Left forelimb (tissue), 1 donor: ENCODE measurements at regions not wholly inside any gene's neighbourhood (a gene's known extent, or its start where the extent isn't known, plus 50 kb on each side); places are given as distances from the start of the nearest gene placed in this dataset.

Experiments used
- DNase-seq: peaks from one replicate; pipeline ENCODE4 v3.0.0-alpha.2; 2018; ENCODE audit warnings: low spot score

DNA sequence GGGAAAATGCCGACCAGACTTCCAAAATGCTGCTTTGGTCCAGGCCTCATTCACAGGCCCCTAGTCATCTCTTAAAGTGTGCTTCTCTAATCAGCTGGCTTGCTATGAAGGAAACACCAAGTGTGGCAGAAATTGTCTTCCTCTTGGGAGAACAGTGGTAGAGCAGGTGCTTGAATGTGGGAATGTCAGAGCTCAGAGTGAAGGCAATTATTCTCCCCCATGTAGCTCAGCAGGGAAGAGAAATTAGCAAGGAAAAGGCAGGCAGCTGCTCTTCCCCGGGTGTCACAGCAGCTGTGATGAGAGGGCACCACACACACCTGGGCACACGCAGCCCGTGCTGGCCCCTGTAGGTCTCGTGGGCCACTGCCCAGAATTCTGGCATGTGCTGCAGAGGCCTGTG lies 358.5 kb downstream of the WDR72 start:
- DNase-seq: no peak

DNA sequence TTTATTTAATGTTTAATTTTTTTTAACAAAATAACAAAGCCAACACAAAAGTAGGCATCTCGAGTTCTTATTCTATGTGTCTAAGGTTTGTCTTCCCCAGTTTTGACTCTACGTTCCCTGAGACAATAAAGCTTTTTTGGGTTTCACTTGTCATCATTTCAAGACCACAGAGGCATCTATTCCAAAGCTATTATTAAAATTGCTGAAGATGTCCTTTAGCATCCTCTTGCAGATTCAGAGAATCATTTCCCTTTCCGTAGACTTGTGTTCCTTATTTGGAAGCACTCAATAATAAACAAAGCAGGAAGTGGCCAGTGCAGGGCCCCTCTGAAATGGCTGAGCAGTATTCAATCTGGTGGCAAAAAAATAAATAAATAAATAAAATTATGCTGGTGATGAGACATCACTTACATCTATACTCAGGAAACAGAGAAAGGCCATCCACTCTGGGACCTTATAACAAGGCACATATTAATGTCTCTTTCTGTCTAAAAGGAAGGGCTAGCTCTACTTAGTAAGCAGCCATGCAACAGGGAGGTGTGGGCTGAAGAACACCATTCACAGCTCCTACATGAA lies 362.3 kb downstream of the WDR72 start:
- no peak for DNase-seq

DNA sequence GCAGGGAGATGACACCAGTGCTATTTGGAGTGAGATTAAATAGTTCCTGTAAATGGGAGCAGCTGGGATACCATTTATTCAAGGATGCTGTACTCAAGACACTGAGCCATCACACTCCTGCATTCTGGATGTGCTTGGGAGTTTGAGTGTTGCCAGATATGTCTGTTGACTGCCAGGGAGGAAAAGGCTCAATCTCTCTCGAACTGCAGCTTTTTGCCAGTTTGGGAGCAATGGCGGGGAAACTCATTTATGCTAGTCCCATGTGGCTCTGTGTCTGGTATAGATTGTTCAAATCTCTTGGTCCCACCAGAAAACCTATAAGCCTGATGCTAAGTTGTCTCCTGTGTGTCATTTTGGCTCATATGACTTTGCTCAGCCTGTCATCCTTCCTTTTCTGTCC lies 363.6 kb downstream of the WDR72 start:
- no peak for DNase-seq

DNA sequence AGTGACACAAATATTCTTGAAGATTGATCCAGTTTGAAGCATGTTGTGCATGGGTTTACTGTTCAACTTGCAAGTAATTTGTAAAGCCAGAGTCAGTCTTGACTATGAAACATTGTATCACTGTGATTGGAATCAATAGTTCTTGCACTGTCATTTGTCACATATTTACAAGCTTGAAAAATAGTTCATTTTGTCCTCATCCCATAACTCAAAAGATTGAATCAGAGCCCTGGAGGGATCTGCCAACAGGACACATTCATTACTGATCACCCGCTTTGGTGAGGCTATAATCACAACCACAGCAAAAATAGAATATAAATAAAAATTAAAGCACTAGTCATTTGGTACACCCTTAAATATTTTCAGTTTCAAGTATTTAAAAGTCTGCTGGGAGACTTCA lies 368.9 kb downstream of the WDR72 start:
- no peak for DNase-seq

- DNase-seq: no peak
Measured at GRCh38 chr15:53389271-53390037, 370.0 kb downstream of the WDR72 start.

GRCh38 chr15:53384417-53384816 lies 375.0 kb downstream of the WDR72 start:
- DNase-seq: no peak

DNA sequence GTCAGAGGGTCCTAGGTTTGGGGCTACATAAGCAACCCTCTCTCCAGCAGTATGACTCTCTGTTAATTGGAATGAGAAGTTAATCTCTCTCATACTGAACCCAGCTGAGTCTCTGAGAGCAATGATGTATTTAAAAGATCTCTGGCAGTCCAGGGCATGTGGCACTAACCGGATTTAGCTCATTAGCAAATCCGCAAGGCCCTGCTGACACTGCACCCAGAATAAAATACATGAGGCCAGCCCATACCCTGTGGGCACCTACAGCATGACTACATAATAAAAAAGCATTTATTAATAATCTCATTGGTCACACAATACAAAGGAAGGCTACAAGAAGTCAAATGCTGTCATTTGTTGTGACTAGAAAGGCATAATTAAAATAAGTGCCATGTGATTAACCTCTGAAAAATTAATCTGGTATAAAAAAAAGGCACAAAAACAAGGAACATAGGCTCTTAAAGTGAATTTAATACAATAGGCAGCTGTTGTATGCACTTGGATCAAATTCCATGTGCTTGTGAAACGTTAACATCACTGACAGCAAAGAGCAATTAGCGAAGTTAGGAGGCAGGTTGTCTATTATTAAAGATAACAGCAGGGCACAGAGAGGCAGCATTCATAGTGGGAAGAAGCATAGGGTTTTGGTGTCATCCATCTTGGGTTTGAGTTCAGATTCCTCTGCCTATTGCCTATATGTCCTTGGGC lies 381.2 kb downstream of the WDR72 start:
- DNase-seq: no peak

- no peak for DNase-seq
Measured at GRCh38 chr15:53367740-53368139, 391.7 kb downstream of the WDR72 start.

DNA sequence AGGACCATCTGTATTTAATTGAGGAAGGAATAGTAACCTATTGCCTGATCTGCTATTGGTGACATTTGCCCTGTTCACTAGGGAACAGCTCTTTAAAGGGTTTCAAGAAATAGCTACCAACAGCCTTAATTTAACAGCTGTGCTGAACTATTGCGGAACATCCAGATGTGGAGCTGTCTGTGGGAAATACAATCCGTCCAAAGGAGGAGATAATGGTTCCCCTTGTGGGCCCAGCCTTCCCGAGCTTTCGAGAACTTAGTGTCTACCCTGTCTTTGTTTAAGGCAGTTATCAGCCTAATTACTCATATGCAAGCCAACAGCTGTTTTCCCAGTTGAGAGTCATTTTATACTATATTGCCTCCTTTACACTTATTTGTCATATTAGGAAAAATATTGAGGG lies 398.6 kb downstream of the WDR72 start:
- no peak for DNase-seq

- no peak for DNase-seq
Measured at GRCh38 chr15:53359038-53359437, 400.4 kb downstream of the WDR72 start.

GRCh38 chr15:53354874-53355273 lies 404.6 kb downstream of the WDR72 start:
- DNase-seq: no peak

- DNase-seq: no peak
Measured at GRCh38 chr15:53351373-53351772, 408.1 kb downstream of the WDR72 start.

- DNase-seq: no peak
Measured at GRCh38 chr15:53346583-53346982, 412.9 kb downstream of the WDR72 start.

DNA sequence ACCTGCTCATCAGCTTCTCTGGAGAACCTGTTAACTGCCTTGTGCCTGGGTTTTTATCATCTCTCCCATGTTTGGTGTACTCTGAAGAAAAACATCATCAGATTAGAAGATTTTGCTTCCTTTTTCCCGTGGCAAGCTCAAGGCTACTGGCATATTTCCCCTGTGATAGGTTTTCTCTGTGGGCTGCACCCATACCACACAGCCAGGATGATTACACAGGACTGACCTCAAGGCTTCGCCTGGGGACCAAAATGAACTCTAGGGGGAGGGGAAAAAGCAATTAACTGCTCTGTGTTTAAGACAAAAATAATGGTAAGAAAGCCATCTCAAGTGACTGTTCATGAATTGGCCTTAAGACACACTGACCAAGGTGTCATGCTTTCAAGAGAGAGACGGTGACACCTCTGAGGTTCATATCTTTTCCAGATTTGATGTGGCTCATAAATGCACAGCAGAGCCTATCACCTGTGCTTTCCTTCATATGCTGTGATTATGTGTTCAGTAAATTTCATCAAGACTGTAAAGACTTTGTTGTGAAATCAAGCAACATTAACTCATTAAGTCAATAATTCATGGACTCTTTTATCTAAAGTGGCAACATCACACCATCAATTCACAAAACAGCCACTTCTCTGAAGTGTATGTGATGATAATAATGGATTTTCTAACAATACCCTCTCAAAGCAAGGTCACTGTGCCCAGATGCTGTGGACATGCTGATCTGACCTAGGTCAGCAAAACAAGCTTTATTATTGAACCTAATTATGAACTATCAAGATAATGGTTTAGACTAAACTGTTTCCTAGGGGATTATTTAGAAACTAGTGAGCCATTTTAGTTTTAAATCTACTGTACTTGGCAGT lies 427.9 kb downstream of the WDR72 start:
- DNase-seq: no peak

DNA sequence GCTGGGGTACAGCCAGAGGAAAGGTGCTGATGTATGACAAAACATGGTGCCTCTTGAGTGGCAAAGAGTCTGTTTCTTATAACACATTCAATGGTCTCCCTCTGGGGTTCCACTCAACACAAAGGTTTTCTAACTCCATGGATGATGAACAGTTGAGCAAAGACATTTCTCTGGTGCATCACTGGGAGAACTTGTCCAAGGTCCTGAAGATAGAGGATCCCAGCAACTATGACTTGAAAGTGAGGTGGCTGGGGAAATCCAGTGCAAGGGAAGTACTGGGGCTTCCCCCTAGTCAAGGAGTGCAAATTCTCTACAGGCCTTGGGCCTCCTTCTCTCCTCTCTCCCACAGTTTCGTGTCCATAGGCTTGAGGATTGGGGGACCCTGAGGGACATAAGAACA lies 431.1 kb downstream of the WDR72 start:
- DNase-seq: no peak

DNA sequence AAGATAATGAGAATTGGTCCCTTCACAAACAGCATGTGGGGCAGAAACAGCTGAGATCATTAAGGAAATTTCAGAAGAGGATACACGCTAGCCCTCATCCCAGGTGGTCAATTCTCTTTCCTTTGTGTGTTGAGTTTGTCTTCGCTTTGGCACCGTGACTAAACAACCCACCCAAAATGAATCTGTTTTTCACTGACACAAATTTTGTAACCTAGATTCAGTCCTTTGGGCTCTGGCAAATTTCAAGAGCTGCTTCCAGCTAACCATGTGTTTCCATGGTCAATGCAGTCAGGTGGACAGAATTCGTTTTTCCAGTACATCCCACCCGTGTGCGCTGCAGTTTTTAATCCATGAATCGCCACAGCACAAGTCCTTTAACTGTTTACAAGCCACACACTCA lies 435.4 kb downstream of the WDR72 start:
- no peak for DNase-seq

- DNase-seq: no peak
Measured at GRCh38 chr15:53323191-53323590, 436.3 kb downstream of the WDR72 start.

GRCh38 chr15:53320816-53321215 lies 438.6 kb downstream of the WDR72 start:
- DNase-seq: no peak

- DNase-seq: no peak
Measured at GRCh38 chr15:53312707-53313106, 446.8 kb downstream of the WDR72 start.

DNA sequence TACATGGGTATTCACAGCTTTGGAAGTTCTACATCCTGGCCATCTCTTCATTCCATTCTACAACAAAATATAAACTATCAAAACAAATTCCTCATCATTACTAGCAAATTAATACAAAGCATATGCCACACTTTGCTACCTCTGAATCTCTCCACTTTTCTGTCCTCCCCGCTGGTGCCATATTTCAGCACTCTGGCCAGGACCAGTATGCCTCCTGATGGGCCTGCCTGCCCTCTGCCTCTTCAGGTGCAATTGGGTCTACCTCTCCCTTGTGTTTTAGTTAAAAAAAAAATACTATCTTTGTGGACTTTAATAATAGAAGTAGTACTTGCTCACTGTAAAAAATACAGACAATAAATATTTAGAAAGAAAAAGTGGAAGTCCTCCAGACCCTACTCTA lies 448.8 kb downstream of the WDR72 start:
- no peak for DNase-seq

DNA sequence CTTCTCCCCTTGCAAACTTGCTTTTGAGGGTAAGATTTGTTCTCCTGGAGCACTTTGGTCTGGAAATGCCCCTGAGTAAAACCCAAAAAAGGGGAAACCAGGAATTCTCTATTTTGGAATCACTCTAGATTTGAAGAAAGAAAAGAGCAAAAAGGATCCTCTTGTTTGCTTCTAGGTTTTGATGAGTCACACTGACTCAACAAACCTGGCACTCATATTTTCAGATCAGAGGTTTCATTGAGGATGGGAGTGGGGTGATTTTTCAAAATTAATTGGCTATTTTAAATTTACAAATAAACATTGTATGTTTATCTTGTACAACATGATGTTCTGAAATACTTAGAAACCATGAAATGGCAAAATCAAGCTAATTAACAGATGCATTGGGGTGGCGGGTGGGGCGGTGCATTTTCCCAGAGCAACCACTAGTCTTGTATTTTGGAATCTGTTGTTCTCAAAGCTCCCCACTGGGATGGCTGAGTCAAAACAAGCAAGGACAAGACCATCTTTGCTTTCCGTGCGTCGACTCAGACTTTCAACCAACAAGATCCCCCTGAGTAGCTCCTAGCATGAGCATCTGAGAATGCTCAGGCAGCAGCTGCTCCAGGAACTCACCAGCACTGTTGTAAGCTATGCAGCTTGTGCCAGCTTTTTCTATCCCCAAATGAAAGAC lies 451.4 kb downstream of the WDR72 start:
- DNase-seq: no peak

GRCh38 chr15:53305554-53305953 lies 453.9 kb downstream of the WDR72 start:
- no peak for DNase-seq
